ENCODE measurements at regions not wholly inside any gene's neighbourhood (a gene's known extent, or its start where the extent isn't known, plus 50 kb on each side); places are given as distances from the start of the nearest gene placed in this dataset.

- H3K36me3 ChIP-seq (replicated peaks in 1 of 2; ENCODE audit: control insufficient read depth in 2 of 2, insufficient read depth in 2 of 2, low read length in 2 of 2) = no peaks in the 10 kb centered on the region
- no peak overlapping the region for H3K9ac ChIP-seq (ENCODE audit: low read depth, low read length, poor library complexity)
- no peaks in the 10 kb centered on the region for H3K79me1 ChIP-seq (ENCODE audit: low read depth, low read length)
- H2BK5ac ChIP-seq (ENCODE audit: low read length) = no peak overlapping the region
- no peak for DNase-seq (ENCODE audit: low spot score)
- no peaks in the 10 kb centered on the region for H3K27me3 ChIP-seq (ENCODE audit: control insufficient read depth in 3 of 3, insufficient read depth in 3 of 3, low read depth in 1 of 3, low read length in 3 of 3)
- H3K27ac ChIP-seq (replicated peaks; ENCODE audit: low read length) = no peak overlapping the region
- no peak overlapping the region for H3K4me2 ChIP-seq (ENCODE audit: insufficient read depth, low read length, poor library complexity, severe bottlenecking)
- H4K91ac ChIP-seq (ENCODE audit: low read depth, low read length, poor library complexity) = no peak overlapping the region
- no peak overlapping the region for H3K18ac ChIP-seq (ENCODE audit: low read length)
- no peak overlapping the region for H3K23ac ChIP-seq (ENCODE audit: low read depth, low read length, poor library complexity)
- H2AFZ ChIP-seq (ENCODE audit: low read length) = no peak overlapping the region
- no peak overlapping the region for H2BK15ac ChIP-seq (ENCODE audit: low read length)
- no peak overlapping the region for H3K14ac ChIP-seq (ENCODE audit: low read length)
- H3K4me3 ChIP-seq (ENCODE audit: low read length in 2 of 2) = no peak overlapping the region
- no CpG with 5 or more reads among the region's 2 CpGs for WGBS, 2 donors (ENCODE audit: extremely low coverage in 2 of 2, insufficient read length in 2 of 2, insufficient replicate concordance in 1 of 2)
- no peak overlapping the region for H4K8ac ChIP-seq (ENCODE audit: low read depth, low read length)
- no peak overlapping the region for H2BK120ac ChIP-seq (ENCODE audit: low read depth, low read length)
- H2BK12ac ChIP-seq (ENCODE audit: low read length) = no peak overlapping the region
- no peak overlapping the region for H3K4ac ChIP-seq (ENCODE audit: low read length)
- H3K9me3 ChIP-seq (replicated peaks in 1 of 2; ENCODE audit: control insufficient read depth in 2 of 2, insufficient read depth in 1 of 2, low read depth in 1 of 2, low read length in 2 of 2) = no peaks in the 10 kb centered on the region
- no peak overlapping the region for H2AK5ac ChIP-seq (ENCODE audit: low read depth, low read length)
- no peaks in the 10 kb centered on the region for H3K4me1 ChIP-seq (ENCODE audit: control insufficient read depth in 2 of 2, insufficient read depth in 1 of 2, low read depth in 1 of 2, low read length in 2 of 2)
Measured at GRCh38 chr1:88210103-88210787, 473.8 kb upstream of the PKN2 start.

- Histone ChIP-seq H2BK120ac (ENCODE audit: low read depth, low read length) (no peak overlapping the region), H3K4ac (ENCODE audit: low read length) (no peak overlapping the region), H3K4me1 (ENCODE audit: control insufficient read depth in 2 of 2, insufficient read depth in 1 of 2, low read depth in 1 of 2, low read length in 2 of 2) (no peaks in the 10 kb centered on the region), H2BK15ac (ENCODE audit: low read length) (no peak overlapping the region), H3K4me3 (ENCODE audit: low read length in 2 of 2) (no peak overlapping the region), H2AFZ (ENCODE audit: low read length) (no peak overlapping the region), H2AK5ac (ENCODE audit: low read depth, low read length) (no peak overlapping the region), H4K91ac (ENCODE audit: low read depth, low read length, poor library complexity) (no peak overlapping the region), H2BK12ac (ENCODE audit: low read length) (no peak overlapping the region), H3K27me3 (ENCODE audit: control insufficient read depth in 3 of 3, insufficient read depth in 3 of 3, low read depth in 1 of 3, low read length in 3 of 3) (no peaks in the 10 kb centered on the region), H3K4me2 (ENCODE audit: insufficient read depth, low read length, poor library complexity, severe bottlenecking) (no peak overlapping the region), H3K14ac (ENCODE audit: low read length) (no peak overlapping the region), H2BK5ac (ENCODE audit: low read length) (no peak overlapping the region), H3K23ac (ENCODE audit: low read depth, low read length, poor library complexity) (no peak overlapping the region), H3K79me1 (ENCODE audit: low read depth, low read length) (no peaks in the 10 kb centered on the region), H3K18ac (ENCODE audit: low read length) (no peak overlapping the region), H3K27ac (replicated peaks; ENCODE audit: low read length) (no peak overlapping the region), H3K36me3 (replicated peaks in 1 of 2; ENCODE audit: control insufficient read depth in 2 of 2, insufficient read depth in 2 of 2, low read length in 2 of 2) (no peaks in the 10 kb centered on the region), H3K9me3 (replicated peaks in 1 of 2; ENCODE audit: control insufficient read depth in 2 of 2, insufficient read depth in 1 of 2, low read depth in 1 of 2, low read length in 2 of 2) (no peaks in the 10 kb centered on the region), H3K9ac (ENCODE audit: low read depth, low read length, poor library complexity) (no peak overlapping the region), H4K8ac (ENCODE audit: low read depth, low read length) (no peak overlapping the region)
- DNase-seq (ENCODE audit: low spot score) = no peak
- WGBS, 2 donors (ENCODE audit: extremely low coverage in 2 of 2, insufficient read length in 2 of 2, insufficient replicate concordance in 1 of 2) = no CpG with 5 or more reads among the region's 4 CpGs
Measured at GRCh38 chr1:88216441-88216840, 467.6 kb upstream of the PKN2 start.

- no peak overlapping the region for H3K14ac ChIP-seq (ENCODE audit: low read length)
- H2BK15ac ChIP-seq (ENCODE audit: low read length) = no peak overlapping the region
- H3K79me1 ChIP-seq (ENCODE audit: low read depth, low read length) = no peaks in the 10 kb centered on the region
- no peak overlapping the region for H3K23ac ChIP-seq (ENCODE audit: low read depth, low read length, poor library complexity)
- H4K91ac ChIP-seq (ENCODE audit: low read depth, low read length, poor library complexity) = no peak overlapping the region
- no peak overlapping the region for H3K18ac ChIP-seq (ENCODE audit: low read length)
- WGBS, 2 donors (ENCODE audit: extremely low coverage in 2 of 2, insufficient read length in 2 of 2, insufficient replicate concordance in 1 of 2) = no CpG with 5 or more reads among the region's 2 CpGs
- no peak overlapping the region for H3K4me3 ChIP-seq (ENCODE audit: low read length in 2 of 2)
- H2AFZ ChIP-seq (ENCODE audit: low read length) = no peak overlapping the region
- no peaks in the 10 kb centered on the region for H3K36me3 ChIP-seq (replicated peaks in 1 of 2; ENCODE audit: control insufficient read depth in 2 of 2, insufficient read depth in 2 of 2, low read length in 2 of 2)
- H3K4me1 ChIP-seq (ENCODE audit: control insufficient read depth in 2 of 2, insufficient read depth in 1 of 2, low read depth in 1 of 2, low read length in 2 of 2) = no peaks in the 10 kb centered on the region
- DNase-seq (ENCODE audit: low spot score) = no peak
- H3K27ac ChIP-seq (replicated peaks; ENCODE audit: low read length) = no peak overlapping the region
- no peak overlapping the region for H2BK12ac ChIP-seq (ENCODE audit: low read length)
- H3K9ac ChIP-seq (ENCODE audit: low read depth, low read length, poor library complexity) = no peak overlapping the region
- H3K4ac ChIP-seq (ENCODE audit: low read length) = no peak overlapping the region
- H2AK5ac ChIP-seq (ENCODE audit: low read depth, low read length) = no peak overlapping the region
- no peak overlapping the region for H2BK120ac ChIP-seq (ENCODE audit: low read depth, low read length)
- H4K8ac ChIP-seq (ENCODE audit: low read depth, low read length) = no peak overlapping the region
- no peak overlapping the region for H3K4me2 ChIP-seq (ENCODE audit: insufficient read depth, low read length, poor library complexity, severe bottlenecking)
- no peak overlapping the region for H2BK5ac ChIP-seq (ENCODE audit: low read length)
- H3K9me3 ChIP-seq (replicated peaks in 1 of 2; ENCODE audit: control insufficient read depth in 2 of 2, insufficient read depth in 1 of 2, low read depth in 1 of 2, low read length in 2 of 2) = no peaks in the 10 kb centered on the region
- no peaks in the 10 kb centered on the region for H3K27me3 ChIP-seq (ENCODE audit: control insufficient read depth in 3 of 3, insufficient read depth in 3 of 3, low read depth in 1 of 3, low read length in 3 of 3)
Measured at GRCh38 chr1:88217386-88217785, 466.7 kb upstream of the PKN2 start.

GRCh38 chr1:88219521-88219920 lies 464.6 kb upstream of the PKN2 start:
- no peak for DNase-seq (ENCODE audit: low spot score)
- no peaks in the 10 kb centered on the region for H3K4me1 ChIP-seq (ENCODE audit: control insufficient read depth in 2 of 2, insufficient read depth in 1 of 2, low read depth in 1 of 2, low read length in 2 of 2)
- no peaks in the 10 kb centered on the region for H3K9me3 ChIP-seq (replicated peaks in 1 of 2; ENCODE audit: control insufficient read depth in 2 of 2, insufficient read depth in 1 of 2, low read depth in 1 of 2, low read length in 2 of 2)
- no peak overlapping the region for H3K27ac ChIP-seq (replicated peaks; ENCODE audit: low read length)
- H2BK120ac ChIP-seq (ENCODE audit: low read depth, low read length) = no peak overlapping the region
- no peak overlapping the region for H3K4me3 ChIP-seq (ENCODE audit: low read length in 2 of 2)
- no peak overlapping the region for H2BK5ac ChIP-seq (ENCODE audit: low read length)
- no peak overlapping the region for H4K8ac ChIP-seq (ENCODE audit: low read depth, low read length)
- H2AFZ ChIP-seq (ENCODE audit: low read length) = no peak overlapping the region
- H3K4ac ChIP-seq (ENCODE audit: low read length) = no peak overlapping the region
- H3K36me3 ChIP-seq (replicated peaks in 1 of 2; ENCODE audit: control insufficient read depth in 2 of 2, insufficient read depth in 2 of 2, low read length in 2 of 2) = no peaks in the 10 kb centered on the region
- no peak overlapping the region for H4K91ac ChIP-seq (ENCODE audit: low read depth, low read length, poor library complexity)
- no peak overlapping the region for H3K4me2 ChIP-seq (ENCODE audit: insufficient read depth, low read length, poor library complexity, severe bottlenecking)
- H3K9ac ChIP-seq (ENCODE audit: low read depth, low read length, poor library complexity) = no peak overlapping the region
- no peak overlapping the region for H2AK5ac ChIP-seq (ENCODE audit: low read depth, low read length)
- no peak overlapping the region for H3K18ac ChIP-seq (ENCODE audit: low read length)
- no peaks in the 10 kb centered on the region for H3K27me3 ChIP-seq (ENCODE audit: control insufficient read depth in 3 of 3, insufficient read depth in 3 of 3, low read depth in 1 of 3, low read length in 3 of 3)
- no CpG with 5 or more reads among the region's 3 CpGs for WGBS, 2 donors (ENCODE audit: extremely low coverage in 2 of 2, insufficient read length in 2 of 2, insufficient replicate concordance in 1 of 2)
- no peak overlapping the region for H2BK15ac ChIP-seq (ENCODE audit: low read length)
- H3K14ac ChIP-seq (ENCODE audit: low read length) = no peak overlapping the region
- no peak overlapping the region for H2BK12ac ChIP-seq (ENCODE audit: low read length)
- no peaks in the 10 kb centered on the region for H3K79me1 ChIP-seq (ENCODE audit: low read depth, low read length)
- no peak overlapping the region for H3K23ac ChIP-seq (ENCODE audit: low read depth, low read length, poor library complexity)
